ENCODE measurements at regions not wholly inside any gene's neighbourhood (a gene's known extent, or its start where the extent isn't known, plus 50 kb on each side); places are given as distances from the start of the nearest gene placed in this dataset.
A peak's percentile ranks its signal among the peaks of the same experiment; 100 is the strongest.

DNA sequence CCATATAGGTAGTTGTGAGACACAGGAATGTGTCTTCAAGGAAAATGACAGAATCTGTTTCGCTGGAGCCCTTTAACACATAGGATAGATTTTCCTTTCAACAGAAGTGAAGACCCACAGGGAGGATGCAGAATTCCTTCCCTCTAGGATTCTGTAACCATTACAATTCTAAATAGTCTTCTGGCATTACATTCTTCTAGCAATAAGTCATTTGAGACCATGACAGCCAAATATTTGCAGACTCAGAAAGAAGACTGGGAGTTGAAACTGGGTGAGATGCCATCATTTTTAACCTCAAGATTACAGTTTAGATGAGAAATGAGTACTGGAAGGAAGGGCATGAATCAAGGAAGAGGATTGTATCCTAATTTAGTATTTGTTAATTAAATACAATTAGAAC lies 61.6 kb downstream of the ZBTB18 start (continued):
- TF ChIP-seq, protein P1, sequence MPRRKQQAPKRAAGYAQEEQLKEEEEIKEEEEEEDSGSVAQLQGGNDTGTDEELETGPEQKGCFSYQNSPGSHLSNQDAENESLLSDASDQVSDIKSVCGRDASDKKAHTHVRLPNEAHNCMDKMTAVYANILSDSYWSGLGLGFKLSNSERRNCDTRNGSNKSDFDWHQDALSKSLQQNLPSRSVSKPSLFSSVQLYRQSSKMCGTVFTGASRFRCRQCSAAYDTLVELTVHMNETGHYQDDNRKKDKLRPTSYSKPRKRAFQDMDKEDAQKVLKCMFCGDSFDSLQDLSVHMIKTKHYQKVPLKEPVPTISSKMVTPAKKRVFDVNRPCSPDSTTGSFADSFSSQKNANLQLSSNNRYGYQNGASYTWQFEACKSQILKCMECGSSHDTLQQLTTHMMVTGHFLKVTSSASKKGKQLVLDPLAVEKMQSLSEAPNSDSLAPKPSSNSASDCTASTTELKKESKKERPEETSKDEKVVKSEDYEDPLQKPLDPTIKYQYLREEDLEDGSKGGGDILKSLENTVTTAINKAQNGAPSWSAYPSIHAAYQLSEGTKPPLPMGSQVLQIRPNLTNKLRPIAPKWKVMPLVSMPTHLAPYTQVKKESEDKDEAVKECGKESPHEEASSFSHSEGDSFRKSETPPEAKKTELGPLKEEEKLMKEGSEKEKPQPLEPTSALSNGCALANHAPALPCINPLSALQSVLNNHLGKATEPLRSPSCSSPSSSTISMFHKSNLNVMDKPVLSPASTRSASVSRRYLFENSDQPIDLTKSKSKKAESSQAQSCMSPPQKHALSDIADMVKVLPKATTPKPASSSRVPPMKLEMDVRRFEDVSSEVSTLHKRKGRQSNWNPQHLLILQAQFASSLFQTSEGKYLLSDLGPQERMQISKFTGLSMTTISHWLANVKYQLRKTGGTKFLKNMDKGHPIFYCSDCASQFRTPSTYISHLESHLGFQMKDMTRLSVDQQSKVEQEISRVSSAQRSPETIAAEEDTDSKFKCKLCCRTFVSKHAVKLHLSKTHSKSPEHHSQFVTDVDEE (CRISPR knock-in tag; IDR thresholded peaks at IDR 0.05): no peak
- no peak for TF ChIP-seq BACH2 (CRISPR knock-in tag; IDR thresholded peaks at IDR 0.05; ENCODE audit: borderline replicate concordance)
- no peak for TF ChIP-seq ARNTL (CRISPR knock-in tag; IDR thresholded peaks at IDR 0.05; ENCODE audit: borderline replicate concordance, low read depth)
- 0 out of 2 replicates have a peak, but pooled peaks have one; percentile 47 for TF ChIP-seq ZC3H10 (CRISPR knock-in tag; IDR thresholded peaks at IDR 0.05)
- TF ChIP-seq, protein P2, sequence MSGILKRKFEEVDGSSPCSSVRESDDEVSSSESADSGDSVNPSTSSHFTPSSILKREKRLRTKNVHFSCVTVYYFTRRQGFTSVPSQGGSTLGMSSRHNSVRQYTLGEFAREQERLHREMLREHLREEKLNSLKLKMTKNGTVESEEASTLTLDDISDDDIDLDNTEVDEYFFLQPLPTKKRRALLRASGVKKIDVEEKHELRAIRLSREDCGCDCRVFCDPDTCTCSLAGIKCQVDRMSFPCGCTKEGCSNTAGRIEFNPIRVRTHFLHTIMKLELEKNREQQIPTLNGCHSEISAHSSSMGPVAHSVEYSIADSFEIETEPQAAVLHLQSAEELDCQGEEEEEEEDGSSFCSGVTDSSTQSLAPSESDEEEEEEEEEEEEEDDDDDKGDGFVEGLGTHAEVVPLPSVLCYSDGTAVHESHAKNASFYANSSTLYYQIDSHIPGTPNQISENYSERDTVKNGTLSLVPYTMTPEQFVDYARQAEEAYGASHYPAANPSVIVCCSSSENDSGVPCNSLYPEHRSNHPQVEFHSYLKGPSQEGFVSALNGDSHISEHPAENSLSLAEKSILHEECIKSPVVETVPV (CRISPR knock-in tag; IDR thresholded peaks at IDR 0.05): no peak
- 0 out of 2 replicates have a peak, but pooled peaks have one; percentile 1 for TF ChIP-seq ZFP3 (CRISPR knock-in tag; IDR thresholded peaks at IDR 0.05)
- no peak for TF ChIP-seq RARB (CRISPR knock-in tag; IDR thresholded peaks at IDR 0.05)
- TF ChIP-seq GLIS3 (CRISPR knock-in tag; IDR thresholded peaks at IDR 0.05): no peak
- no peak for TF ChIP-seq ZFP30 (CRISPR knock-in tag; IDR thresholded peaks at IDR 0.05)
- no peak for TF ChIP-seq SNAI2 (CRISPR knock-in tag; IDR thresholded peaks at IDR 0.05)
- no peak for TF ChIP-seq ZNF70 (CRISPR knock-in tag; IDR thresholded peaks at IDR 0.05)
- 0 out of 2 replicates have a peak, but pooled peaks have one; percentile 1 for TF ChIP-seq OSR1 (CRISPR knock-in tag; IDR thresholded peaks at IDR 0.05)
- peak; percentile 88 for TF ChIP-seq ISL1 (CRISPR knock-in tag; IDR thresholded peaks at IDR 0.05)
- no peak for TF ChIP-seq ZNF565 (CRISPR knock-in tag; conservative IDR thresholded peaks at IDR 0.05; ENCODE audit: low read depth)

DNA sequence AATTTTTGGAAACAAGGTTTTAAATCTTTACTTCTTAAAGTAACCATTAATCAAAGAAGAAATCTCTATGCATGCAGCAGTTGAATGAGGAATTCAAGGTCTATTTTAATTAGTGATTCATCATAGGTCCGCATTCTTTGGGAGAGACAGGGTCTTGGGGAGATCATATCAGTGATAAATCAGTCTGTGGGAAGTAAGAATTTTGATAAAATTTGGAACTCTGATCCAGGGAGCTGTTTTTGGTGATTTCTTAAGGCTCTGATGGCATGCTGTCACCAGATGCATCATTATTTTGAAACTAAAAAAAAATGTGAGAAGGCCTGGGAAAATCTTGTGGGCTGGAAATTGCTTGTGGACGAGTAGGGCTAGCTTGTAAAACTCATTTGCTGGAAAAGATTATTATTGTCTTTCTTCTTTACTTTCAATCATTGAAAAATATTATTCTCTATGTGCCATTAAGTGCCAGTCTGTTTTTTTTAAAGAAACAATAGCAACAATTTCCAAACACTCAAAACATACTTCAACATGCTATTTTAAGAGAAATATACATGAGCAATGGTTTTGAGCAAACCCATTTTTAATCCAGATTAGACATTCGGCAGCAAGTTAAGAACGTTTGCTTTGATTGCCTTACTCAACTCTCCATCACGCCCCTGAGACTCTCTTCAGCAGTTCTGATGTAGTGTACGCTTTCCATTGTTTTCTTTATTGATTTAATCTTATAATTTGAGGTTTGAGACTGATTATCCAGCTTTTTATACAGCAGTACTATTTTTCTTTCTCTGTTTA lies 62.6 kb downstream of the ZBTB18 start:
- peak; percentile 69 for ATAC-seq
- TF ChIP-seq, protein P3, sequence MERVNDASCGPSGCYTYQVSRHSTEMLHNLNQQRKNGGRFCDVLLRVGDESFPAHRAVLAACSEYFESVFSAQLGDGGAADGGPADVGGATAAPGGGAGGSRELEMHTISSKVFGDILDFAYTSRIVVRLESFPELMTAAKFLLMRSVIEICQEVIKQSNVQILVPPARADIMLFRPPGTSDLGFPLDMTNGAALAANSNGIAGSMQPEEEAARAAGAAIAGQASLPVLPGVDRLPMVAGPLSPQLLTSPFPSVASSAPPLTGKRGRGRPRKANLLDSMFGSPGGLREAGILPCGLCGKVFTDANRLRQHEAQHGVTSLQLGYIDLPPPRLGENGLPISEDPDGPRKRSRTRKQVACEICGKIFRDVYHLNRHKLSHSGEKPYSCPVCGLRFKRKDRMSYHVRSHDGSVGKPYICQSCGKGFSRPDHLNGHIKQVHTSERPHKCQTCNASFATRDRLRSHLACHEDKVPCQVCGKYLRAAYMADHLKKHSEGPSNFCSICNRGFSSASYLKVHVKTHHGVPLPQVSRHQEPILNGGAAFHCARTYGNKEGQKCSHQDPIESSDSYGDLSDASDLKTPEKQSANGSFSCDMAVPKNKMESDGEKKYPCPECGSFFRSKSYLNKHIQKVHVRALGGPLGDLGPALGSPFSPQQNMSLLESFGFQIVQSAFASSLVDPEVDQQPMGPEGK (CRISPR knock-in tag; IDR thresholded peaks at IDR 0.05; ENCODE audit: borderline replicate concordance): peak; percentile 86
- TF ChIP-seq TCF4 (CRISPR knock-in tag; IDR thresholded peaks at IDR 0.05; ENCODE audit: borderline replicate concordance) (no peak), RARB (CRISPR knock-in tag; IDR thresholded peaks at IDR 0.05) (peak; percentile 84; the same call in 1 of the 2 replicates), ZC3H10 (CRISPR knock-in tag; IDR thresholded peaks at IDR 0.05) (peak; percentile 97), SNAI2 (CRISPR knock-in tag; IDR thresholded peaks at IDR 0.05) (no peak), BACH2 (CRISPR knock-in tag; IDR thresholded peaks at IDR 0.05; ENCODE audit: borderline replicate concordance) (no peak), ISL1 (CRISPR knock-in tag; IDR thresholded peaks at IDR 0.05) (peak; percentile 98), OSR1 (CRISPR knock-in tag; IDR thresholded peaks at IDR 0.05) (no peak), ARNTL (CRISPR knock-in tag; IDR thresholded peaks at IDR 0.05; ENCODE audit: borderline replicate concordance, low read depth) (no peak), ZNF8 (CRISPR knock-in tag; IDR thresholded peaks at IDR 0.05) (no peak), CSDC2 (CRISPR knock-in tag; IDR thresholded peaks at IDR 0.05) (0 out of 2 replicates have a peak, but pooled peaks have one; percentile 50), TOX (CRISPR knock-in tag; IDR thresholded peaks at IDR 0.05; ENCODE audit: borderline replicate concordance) (peak; percentile 96), PPARA (CRISPR knock-in tag; IDR thresholded peaks at IDR 0.05; ENCODE audit: borderline replicate concordance) (no peak), ZFP30 (CRISPR knock-in tag; IDR thresholded peaks at IDR 0.05) (no peak), ZFP3 (CRISPR knock-in tag; IDR thresholded peaks at IDR 0.05) (no peak), ESRRG (CRISPR knock-in tag; IDR thresholded peaks at IDR 0.05) (no peak)
- TF ChIP-seq, protein P1 (CRISPR knock-in tag; IDR thresholded peaks at IDR 0.05): no peak
- TF ChIP-seq, protein P2 (CRISPR knock-in tag; IDR thresholded peaks at IDR 0.05): no peak
- TF ChIP-seq, protein P4, sequence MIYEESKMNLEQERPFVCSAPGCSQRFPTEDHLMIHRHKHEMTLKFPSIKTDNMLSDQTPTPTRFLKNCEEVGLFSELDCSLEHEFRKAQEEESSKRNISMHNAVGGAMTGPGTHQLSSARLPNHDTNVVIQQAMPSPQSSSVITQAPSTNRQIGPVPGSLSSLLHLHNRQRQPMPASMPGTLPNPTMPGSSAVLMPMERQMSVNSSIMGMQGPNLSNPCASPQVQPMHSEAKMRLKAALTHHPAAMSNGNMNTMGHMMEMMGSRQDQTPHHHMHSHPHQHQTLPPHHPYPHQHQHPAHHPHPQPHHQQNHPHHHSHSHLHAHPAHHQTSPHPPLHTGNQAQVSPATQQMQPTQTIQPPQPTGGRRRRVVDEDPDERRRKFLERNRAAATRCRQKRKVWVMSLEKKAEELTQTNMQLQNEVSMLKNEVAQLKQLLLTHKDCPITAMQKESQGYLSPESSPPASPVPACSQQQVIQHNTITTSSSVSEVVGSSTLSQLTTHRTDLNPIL (CRISPR knock-in tag; IDR thresholded peaks at IDR 0.05; ENCODE audit: low read depth): peak; percentile 62; the same call in 1 of the 2 replicates
- TF ChIP-seq, protein P5, sequence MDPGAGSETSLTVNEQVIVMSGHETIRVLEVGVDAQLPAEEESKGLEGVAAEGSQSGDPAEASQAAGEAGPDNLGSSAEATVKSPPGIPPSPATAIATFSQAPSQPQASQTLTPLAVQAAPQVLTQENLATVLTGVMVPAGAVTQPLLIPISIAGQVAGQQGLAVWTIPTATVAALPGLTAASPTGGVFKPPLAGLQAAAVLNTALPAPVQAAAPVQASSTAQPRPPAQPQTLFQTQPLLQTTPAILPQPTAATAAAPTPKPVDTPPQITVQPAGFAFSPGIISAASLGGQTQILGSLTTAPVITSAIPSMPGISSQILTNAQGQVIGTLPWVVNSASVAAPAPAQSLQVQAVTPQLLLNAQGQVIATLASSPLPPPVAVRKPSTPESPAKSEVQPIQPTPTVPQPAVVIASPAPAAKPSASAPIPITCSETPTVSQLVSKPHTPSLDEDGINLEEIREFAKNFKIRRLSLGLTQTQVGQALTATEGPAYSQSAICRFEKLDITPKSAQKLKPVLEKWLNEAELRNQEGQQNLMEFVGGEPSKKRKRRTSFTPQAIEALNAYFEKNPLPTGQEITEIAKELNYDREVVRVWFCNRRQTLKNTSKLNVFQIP (CRISPR knock-in tag; IDR thresholded peaks at IDR 0.05; ENCODE audit: borderline replicate concordance, low read depth): peak; percentile 99; the same call in 1 of the 2 replicates

All from SK-N-SH treated with all-trans-retinoic acid at 6 μM for 48 hours (cell line).